ENCODE measurements at regions not wholly inside any gene's neighbourhood (a gene's known extent, or its start where the extent isn't known, plus 50 kb on each side); places are given as distances from the start of the nearest gene placed in this dataset.

DNA sequence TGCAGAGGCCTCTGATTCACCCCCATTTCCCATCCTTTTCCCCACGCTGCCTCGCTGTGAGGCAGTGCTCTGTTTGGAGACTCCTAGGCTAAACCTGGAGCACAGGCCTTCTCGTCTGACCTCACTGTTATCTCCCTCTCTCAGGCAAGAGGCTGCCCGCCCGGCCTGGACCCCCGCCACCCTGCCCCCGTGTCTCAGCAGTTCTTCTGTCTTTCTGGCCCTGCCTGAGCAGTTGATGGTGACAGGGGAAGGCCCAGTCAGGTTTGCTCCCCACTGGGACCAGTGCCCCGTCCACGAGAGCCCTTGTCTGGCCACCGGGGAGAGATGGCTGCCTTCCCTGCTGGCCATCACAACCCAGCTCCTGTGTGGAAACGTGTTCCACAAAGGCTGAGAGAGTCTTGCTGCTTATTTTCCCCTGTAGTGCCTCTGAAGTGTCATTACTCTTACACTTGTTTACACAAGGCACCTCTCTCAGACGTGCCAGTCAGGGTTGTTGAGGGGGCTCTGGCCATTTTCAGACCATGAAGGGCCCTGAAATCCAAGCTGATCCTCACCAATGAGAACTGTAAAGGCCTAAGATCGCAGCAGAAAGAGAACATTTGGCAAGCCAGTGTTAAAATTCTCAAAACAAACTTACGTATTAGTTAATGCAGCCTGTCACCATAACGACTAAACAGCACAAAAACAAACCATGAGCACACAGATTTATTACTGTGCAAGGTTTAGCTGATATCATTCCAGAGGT, 210.9 kb downstream of the NDUFA10 start:
- TF ChIP-seq, protein P1, sequence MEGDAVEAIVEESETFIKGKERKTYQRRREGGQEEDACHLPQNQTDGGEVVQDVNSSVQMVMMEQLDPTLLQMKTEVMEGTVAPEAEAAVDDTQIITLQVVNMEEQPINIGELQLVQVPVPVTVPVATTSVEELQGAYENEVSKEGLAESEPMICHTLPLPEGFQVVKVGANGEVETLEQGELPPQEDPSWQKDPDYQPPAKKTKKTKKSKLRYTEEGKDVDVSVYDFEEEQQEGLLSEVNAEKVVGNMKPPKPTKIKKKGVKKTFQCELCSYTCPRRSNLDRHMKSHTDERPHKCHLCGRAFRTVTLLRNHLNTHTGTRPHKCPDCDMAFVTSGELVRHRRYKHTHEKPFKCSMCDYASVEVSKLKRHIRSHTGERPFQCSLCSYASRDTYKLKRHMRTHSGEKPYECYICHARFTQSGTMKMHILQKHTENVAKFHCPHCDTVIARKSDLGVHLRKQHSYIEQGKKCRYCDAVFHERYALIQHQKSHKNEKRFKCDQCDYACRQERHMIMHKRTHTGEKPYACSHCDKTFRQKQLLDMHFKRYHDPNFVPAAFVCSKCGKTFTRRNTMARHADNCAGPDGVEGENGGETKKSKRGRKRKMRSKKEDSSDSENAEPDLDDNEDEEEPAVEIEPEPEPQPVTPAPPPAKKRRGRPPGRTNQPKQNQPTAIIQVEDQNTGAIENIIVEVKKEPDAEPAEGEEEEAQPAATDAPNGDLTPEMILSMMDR (IDR thresholded peaks at IDR 0.05), result no peak
- ATAC-seq (ENCODE audit: low FRiP score) (peak; percentile 72), DNase-seq (ENCODE audit: low spot score) (peak; percentile 11)

DNA sequence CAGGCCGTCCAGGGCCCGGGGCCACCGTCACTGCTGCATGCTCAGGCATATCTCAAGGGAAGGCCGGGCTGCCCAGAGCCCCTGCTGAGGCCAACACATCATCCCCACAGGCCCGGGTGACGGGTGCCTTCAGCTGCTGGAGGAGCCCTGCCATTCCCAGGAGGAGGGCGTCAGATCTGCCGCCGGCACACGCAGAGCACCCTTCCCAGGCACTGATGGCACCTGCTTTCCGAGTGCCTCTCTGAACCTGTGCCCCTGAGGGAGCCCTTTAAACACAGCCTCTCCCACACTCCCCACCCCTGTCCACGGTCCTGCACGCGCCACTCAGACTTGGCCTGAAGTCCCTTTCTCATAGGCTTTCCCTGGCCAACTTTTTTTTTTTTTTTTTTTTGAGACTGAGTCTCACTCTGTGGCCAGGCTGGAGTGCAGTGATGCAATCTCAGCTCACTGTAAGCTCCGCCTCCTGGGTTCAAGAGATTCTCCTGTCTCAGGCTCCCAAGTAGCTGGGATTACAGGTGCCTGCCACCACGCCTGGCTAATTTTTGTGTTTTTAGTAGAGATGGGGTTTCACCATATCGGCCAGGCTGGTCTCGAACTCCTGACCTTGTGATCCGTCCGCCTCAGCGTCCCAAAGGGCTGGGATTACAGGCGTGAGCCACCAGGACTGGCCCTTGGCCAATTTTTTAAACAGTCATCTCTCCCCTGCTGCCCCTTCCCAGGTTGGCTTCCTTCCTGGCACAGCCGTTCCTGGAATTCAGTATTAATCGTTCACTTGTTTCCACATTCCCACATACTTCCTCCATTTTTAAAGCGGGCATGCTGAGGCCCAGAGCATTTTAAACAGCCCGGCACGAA, 211.7 kb downstream of the NDUFA10 start:
- DNase-seq (ENCODE audit: low spot score), result no peak
- TF ChIP-seq, protein P1 (IDR thresholded peaks at IDR 0.05), result no peak
- peak; percentile 21 for ATAC-seq (ENCODE audit: low FRiP score)

DNA sequence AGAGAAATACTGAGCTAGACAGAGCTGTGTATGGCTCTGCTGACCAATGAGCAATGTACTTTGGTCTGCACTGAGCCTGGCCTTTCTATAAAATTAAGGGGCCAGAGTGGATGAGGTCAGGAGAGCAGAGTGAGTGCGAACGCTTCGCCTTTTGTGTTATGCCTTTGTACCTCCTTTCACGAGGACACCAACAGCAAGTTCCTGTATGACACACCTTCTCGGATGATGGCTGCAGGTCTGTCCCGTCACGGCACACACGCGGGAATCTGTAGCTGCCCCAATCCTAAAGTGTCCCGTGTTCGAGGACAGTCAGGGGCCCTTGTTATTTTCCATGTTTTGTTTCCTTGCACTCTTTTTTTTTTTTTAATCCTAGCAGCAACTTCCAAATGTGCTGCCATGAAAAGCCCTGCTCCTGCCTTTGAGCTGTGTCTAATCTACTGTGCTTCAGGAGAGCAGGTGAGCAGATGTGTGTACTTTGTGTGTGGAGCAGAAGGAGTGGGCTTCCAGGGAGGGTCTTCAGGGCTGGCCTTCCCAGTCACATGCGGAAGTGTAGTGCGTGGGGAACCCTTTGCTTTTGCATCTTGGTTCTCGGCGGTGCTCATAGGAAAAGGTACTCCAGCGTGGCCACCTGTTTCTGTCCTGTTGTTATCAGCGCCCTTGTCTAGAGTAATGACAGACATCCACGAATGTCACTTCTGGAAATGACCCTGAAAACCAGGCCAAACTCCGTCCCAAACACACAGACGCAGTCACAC, 213.2 kb downstream of the NDUFA10 start:
- ATAC-seq (ENCODE audit: low FRiP score) (no peak), DNase-seq (ENCODE audit: low spot score) (no peak)
- TF ChIP-seq, protein P1 (IDR thresholded peaks at IDR 0.05), result no peak

DNA sequence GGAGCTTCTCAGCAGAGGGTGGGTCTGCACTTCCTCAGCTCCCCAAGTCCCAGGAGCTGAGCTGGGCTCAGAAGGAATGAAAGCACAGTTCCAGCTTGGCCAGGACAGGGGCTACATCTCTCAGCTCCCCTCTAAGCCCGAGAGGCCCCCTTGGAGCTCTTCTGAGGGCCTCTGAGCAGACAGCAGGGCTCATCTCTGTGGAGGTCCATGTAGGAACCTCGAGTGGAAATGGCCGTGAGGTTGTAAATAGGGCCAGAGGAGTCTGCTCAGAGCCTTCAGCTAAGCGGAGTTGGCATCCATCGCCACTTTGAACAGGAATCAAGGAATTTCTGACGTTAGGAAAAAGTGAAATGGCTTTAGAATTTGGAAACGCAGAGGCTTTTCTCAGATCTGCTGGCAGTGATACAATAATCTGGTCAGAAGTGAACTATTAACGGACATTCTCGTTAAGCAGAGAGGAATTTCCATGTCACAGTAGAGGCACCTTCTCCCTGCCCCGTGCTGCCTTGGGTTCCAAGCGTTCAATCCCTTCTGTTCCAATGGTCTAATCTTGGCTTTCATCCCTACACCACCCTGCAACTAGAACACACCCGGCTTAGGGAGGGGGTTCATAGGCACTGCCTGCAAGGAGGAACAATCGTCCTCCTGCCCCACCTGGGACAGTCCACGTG, 213.9 kb downstream of the NDUFA10 start:
- DNase-seq (ENCODE audit: low spot score) (no peak), ATAC-seq (ENCODE audit: low FRiP score) (no peak)
- TF ChIP-seq, protein P1 (IDR thresholded peaks at IDR 0.05), result no peak

DNA sequence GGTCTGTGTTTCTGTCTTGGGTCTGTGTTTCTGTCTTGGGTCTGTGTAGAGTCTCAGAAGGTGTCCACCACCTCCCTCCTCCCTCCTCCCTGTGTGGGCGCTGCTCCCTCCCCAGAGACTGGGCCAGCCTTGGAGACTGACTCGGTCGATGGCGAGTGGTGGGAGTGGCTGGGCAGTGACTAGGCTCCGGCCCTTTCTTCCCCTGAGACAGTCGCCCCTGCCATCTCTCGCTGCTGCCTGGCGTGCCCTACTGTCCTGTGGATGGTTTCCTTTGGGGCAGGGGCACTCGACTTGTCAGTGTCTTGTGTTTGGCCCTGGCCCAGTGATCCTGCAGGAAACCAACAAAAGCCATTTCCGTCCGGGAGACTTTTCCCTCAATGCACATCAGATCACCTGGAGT, 215.8 kb downstream of the NDUFA10 start:
- TF ChIP-seq, protein P1 (IDR thresholded peaks at IDR 0.05), result no peak
- ATAC-seq (ENCODE audit: low FRiP score), result no peak
- DNase-seq (ENCODE audit: low spot score), result peak; percentile 16

DNA sequence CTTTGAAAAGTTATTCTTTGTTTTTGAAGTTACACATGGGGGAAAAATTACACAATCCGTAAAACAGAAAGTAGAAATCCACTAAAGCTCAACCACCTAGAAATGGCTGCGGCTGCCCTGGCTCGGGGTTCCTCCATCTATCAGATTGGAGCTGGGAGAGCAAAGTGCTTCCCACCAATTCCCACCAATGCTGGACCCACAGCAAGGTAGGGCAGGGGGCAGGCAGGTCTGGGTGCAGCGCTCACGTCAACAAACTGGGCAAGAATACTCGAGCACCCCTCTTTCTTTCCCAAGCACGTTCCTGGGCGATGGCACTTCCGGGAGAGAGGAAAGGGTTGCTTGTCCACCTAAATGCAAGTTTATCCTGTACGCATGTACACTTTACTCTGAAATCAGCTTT, 217.6 kb downstream of the NDUFA10 start:
- TF ChIP-seq, protein P1 (IDR thresholded peaks at IDR 0.05), result no peak
- ATAC-seq (ENCODE audit: low FRiP score) (no peak), DNase-seq (ENCODE audit: low spot score) (no peak)

Data from omental fat pad (tissue), 3 donors.